Spleen (tissue), 11 donors: ENCODE measurements at regions not wholly inside any gene's neighbourhood (a gene's known extent, or its start where the extent isn't known, plus 50 kb on each side); places are given as distances from the start of the nearest gene placed in this dataset.

Experiments used
- DNase-seq: peaks from one replicate; pipeline ENCODE4 v3.0.0-alpha.2; 2020
- H3K27ac ChIP-seq, 8 donors: fragments of 200-600 bp; sonication (generic) in 7 of 8; 1 replicate in 4 of 8; 2 replicates in 4 of 8; pipeline versions ENCODE4 v1.5.0 to v1.8.0; 2016 to 2021; ENCODE audit warnings: inconsistent platforms in 4 of 8, mild to moderate bottlenecking in 4 of 8, moderate library complexity in 1 of 8
- H3K27me3 ChIP-seq, 7 donors: fragments of 200-600 bp; sonication (generic) in 6 of 7; replicated peaks in 1 of 7; 1 replicate in 4 of 7; 2 replicates in 3 of 7; pipeline versions ENCODE4 v1.5.0 to v1.8.0; 2016 to 2021; ENCODE audit warnings: inconsistent platforms in 3 of 7, mild to moderate bottlenecking in 1 of 7
- H3K36me3 ChIP-seq, 6 donors: fragments of 200-600 bp; sonication (generic) in 5 of 6; 1 replicate in 4 of 6; 2 replicates in 2 of 6; pipeline versions ENCODE4 v1.5.0 to v1.8.0; 2016 to 2021; ENCODE audit warnings: inconsistent platforms in 2 of 6
- H3K4me1 ChIP-seq, 6 donors: fragments of 200-600 bp; sonication (generic) in 5 of 6; 1 replicate in 3 of 6; 2 replicates in 3 of 6; pipeline versions ENCODE4 v1.5.0 to v1.8.0; 2016 to 2021; ENCODE audit warnings: inconsistent platforms in 3 of 6
- H3K4me3 ChIP-seq, 8 donors: fragments of 200-600 bp; sonication (generic) in 7 of 8; 1 replicate in 4 of 8; 2 replicates in 4 of 8; pipeline versions ENCODE4 v1.5.0 to v1.8.0; 2016 to 2021; ENCODE audit warnings: inconsistent platforms in 4 of 8, mild to moderate bottlenecking in 4 of 8, moderate library complexity in 2 of 8
- H3K9me3 ChIP-seq, 8 donors: fragments of 200-600 bp; sonication (generic) in 7 of 8; 1 replicate in 4 of 8; 2 replicates in 4 of 8; pipeline versions ENCODE4 v1.5.0 to v1.8.0; 2016 to 2021; ENCODE audit warnings: inconsistent platforms in 4 of 8
- POLR2A ChIP-seq, 3 donors: fragments of 450-650 bp; IDR thresholded peaks; one replicate each; pipeline ENCODE4 v1.5.1; 2017; ENCODE audit warnings: antibody characterized with exemption in 3 of 3, mild to moderate bottlenecking in 1 of 3
- POLR2AphosphoS5 ChIP-seq, 3 donors: sonication (generic); formaldehyde crosslinking; IDR thresholded peaks; one replicate each; pipeline ENCODE4 v1.5.1; 2017; ENCODE audit warnings: antibody characterized with exemption in 3 of 3
- WGBS, 5 donors: extraction: QIAGEN DNeasy Blood & Tissue Kit in 3 of 5; methylation state at CpG; one replicate each; pipeline versions ENCODE4 v1.1.5 to v1.1.7; 2013 to 2018; 5-methylcytosine and 5-hydroxymethylcytosine counted together
- intact Hi-C: fragments of 100-400 bp; cut with DNase I; formaldehyde crosslinking; loops from one replicate; pipeline ENCODE4 v1.15.0; 2023; ENCODE audit warnings: low total_unique reads
- TF ChIP-seq, protein P1 (sequence below), 11 experiments: fragments of 200-600 bp in 7 of 11; fragments of 450-650 bp in 4 of 11; sonication (generic) in 4 of 11; IDR thresholded peaks in 8 of 11; conservative IDR thresholded peaks in 3 of 11; 1 replicate in 7 of 11; 2 replicates in 4 of 11; pipeline versions ENCODE4 v1.4.0 to v1.8.0; 2016 to 2021; ENCODE audit warnings: antibody characterized with exemption in 11 of 11, inconsistent platforms in 4 of 11, mild to moderate bottlenecking in 1 of 11
- donor health status: healthy with polysubstance abuse.
- donor health status: DM: no; HTN: no; CAD: no; lungs with moderate emphysema.
- donor health status: DM: no; HTN: no; CAD: no.
- donor health status: Bipolar disorder and iron deficiency.
- donor health status: healthy.
- donor health status: DM: no; HTN: no; CAD: no.
- donor health status: DM: yes; HTN: yes; CAD: no.

DNA sequence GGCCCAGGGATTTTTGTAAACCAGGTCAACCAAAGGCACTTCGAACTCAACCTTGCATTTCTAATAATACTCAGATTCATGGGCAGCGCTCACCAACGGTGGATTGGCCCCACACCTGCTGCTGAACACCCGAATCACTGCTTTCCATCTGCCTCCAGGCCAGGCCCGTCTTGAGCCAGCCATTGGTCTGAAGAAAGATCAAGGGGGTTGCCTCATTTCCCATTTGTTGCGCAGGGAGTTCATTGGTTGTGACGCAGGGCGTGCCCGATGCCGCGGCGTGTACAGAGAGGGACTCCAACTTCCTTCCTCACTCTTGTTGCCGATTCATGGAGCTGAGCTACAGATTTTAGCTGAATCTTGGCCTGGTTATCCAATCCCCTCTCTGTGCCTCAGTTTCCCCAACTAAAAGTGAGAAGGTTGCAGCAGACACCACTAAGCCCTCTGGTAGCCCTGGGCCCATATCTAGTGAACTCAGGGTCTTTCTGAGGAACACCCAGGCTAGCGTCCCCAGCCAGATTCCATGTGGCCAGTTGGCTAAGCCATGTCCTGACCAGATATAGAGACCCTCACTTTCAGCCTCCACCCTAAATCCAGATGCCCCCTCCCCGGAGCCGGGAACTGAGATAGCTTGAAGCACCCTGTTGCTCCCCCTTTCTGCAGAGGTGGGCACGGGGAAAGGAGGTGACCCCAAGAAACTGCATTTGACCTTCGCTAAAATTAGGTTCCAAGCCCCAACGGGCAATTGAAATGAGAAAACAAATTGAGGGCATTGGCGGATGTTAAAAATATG is 60.9 kb upstream of the HPCAL1 start:
- WGBS, 5 donors: 76 to 92% (median 85%) methylated on average over 19 to 20 of the region's 20 CpGs
- Histone ChIP-seq H3K9me3 (no peaks in the 10 kb centered on the region), H3K36me3 (no peaks in the 10 kb centered on the region), H3K27me3 (peaks cover 0 to 19% (median 0%) of the 10 kb centered on the region in 7 donors), H3K27ac (no peak overlapping the region), H3K4me1 (peaks cover 0 to 29% (median 2%) of the 10 kb centered on the region in 6 donors), H3K4me3 (no peak overlapping the region)
- DNase-seq: peak; percentile 75
- intact Hi-C loops: no loop called here
- TF ChIP-seq, protein P1, sequence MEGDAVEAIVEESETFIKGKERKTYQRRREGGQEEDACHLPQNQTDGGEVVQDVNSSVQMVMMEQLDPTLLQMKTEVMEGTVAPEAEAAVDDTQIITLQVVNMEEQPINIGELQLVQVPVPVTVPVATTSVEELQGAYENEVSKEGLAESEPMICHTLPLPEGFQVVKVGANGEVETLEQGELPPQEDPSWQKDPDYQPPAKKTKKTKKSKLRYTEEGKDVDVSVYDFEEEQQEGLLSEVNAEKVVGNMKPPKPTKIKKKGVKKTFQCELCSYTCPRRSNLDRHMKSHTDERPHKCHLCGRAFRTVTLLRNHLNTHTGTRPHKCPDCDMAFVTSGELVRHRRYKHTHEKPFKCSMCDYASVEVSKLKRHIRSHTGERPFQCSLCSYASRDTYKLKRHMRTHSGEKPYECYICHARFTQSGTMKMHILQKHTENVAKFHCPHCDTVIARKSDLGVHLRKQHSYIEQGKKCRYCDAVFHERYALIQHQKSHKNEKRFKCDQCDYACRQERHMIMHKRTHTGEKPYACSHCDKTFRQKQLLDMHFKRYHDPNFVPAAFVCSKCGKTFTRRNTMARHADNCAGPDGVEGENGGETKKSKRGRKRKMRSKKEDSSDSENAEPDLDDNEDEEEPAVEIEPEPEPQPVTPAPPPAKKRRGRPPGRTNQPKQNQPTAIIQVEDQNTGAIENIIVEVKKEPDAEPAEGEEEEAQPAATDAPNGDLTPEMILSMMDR (IDR thresholded peaks at IDR 0.05 in 8 of 11, conservative IDR thresholded peaks at IDR 0.05 in 3 of 11): no peak

GRCh38 chr2:10242451-10242850 is 60.3 kb upstream of the HPCAL1 start:
- no peak overlapping the region for H3K27ac ChIP-seq
- no peak for TF ChIP-seq POLR2A (IDR thresholded peaks at IDR 0.05)
- no peak for TF ChIP-seq POLR2AphosphoS5 (IDR thresholded peaks at IDR 0.05)
- TF ChIP-seq, protein P1 (IDR thresholded peaks at IDR 0.05 in 8 of 11, conservative IDR thresholded peaks at IDR 0.05 in 3 of 11): no peak
- peaks cover 0 to 23% (median 0%) of the 10 kb centered on the region in 6 donors for H3K4me1 ChIP-seq
- intact Hi-C loops: no loop called here
- peak; percentile 59 for DNase-seq
- WGBS, 5 donors: 92 to 96% (median 95%) methylated on average over 12 to 15 of the region's 15 CpGs
- peaks cover 0 to 19% (median 0%) of the 10 kb centered on the region in 7 donors for H3K27me3 ChIP-seq
- no peak overlapping the region for H3K4me3 ChIP-seq
- H3K9me3 ChIP-seq: no peaks in the 10 kb centered on the region
- no peaks in the 10 kb centered on the region for H3K36me3 ChIP-seq

GRCh38 chr2:10242998-10243925 is 59.4 kb upstream of the HPCAL1 start:
- H3K27ac ChIP-seq: no peak overlapping the region
- H3K9me3 ChIP-seq: peaks cover 0 to under 1% (median 0%) of the 10 kb centered on the region in 8 donors
- H3K4me1 ChIP-seq: peaks cover 0 to 15% (median 0%) of the 10 kb centered on the region in 6 donors
- DNase-seq: peak; percentile 61
- intact Hi-C loops: no loop called here
- no peaks in the 10 kb centered on the region for H3K36me3 ChIP-seq
- H3K27me3 ChIP-seq: peaks cover 0 to 12% (median 0%) of the 10 kb centered on the region in 7 donors
- no peak overlapping the region for H3K4me3 ChIP-seq
- 91 to 95% (median 94%) methylated on average over 26 to 28 of the region's 28 CpGs for WGBS, 5 donors
- TF ChIP-seq, protein P1 (IDR thresholded peaks at IDR 0.05 in 8 of 11, conservative IDR thresholded peaks at IDR 0.05 in 3 of 11): no peak
- no peak for TF ChIP-seq POLR2AphosphoS5 (IDR thresholded peaks at IDR 0.05)
- no peak for TF ChIP-seq POLR2A (IDR thresholded peaks at IDR 0.05)

DNA sequence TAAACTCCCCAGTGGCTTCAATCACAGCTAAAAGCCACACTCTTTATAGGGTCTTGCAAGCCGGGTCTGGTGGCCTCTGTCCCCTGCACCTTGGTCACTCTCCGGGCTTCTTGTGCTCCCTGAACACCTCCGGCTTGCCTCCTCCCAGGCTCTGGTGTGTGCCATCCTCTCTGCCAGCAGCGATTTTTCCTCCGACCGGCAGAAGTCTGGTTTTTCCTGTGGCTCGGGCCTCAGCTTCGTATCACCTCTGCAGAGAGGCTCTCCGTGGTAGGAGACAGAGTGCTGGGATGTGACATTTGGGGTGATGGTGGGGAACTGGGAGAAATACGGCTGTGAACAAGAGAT is 58.8 kb upstream of the HPCAL1 start:
- intact Hi-C loops: no loop called here
- 82 to 96% (median 93%) methylated on average over 10 of the region's 10 CpGs for WGBS, 5 donors
- TF ChIP-seq POLR2A (IDR thresholded peaks at IDR 0.05): no peak
- TF ChIP-seq, protein P1 (IDR thresholded peaks at IDR 0.05 in 8 of 11, conservative IDR thresholded peaks at IDR 0.05 in 3 of 11): no peak
- no peak for TF ChIP-seq POLR2AphosphoS5 (IDR thresholded peaks at IDR 0.05)
- H3K9me3 ChIP-seq: peaks cover 0 to 7% (median 3%) of the 10 kb centered on the region in 8 donors
- peaks cover 0 to 9% (median 0%) of the 10 kb centered on the region in 6 donors for H3K4me1 ChIP-seq
- peak; percentile 62 for DNase-seq
- peaks cover 0 to 9% (median 0%) of the 10 kb centered on the region in 7 donors for H3K27me3 ChIP-seq
- no peak overlapping the region for H3K4me3 ChIP-seq
- H3K36me3 ChIP-seq: no peaks in the 10 kb centered on the region
- H3K27ac ChIP-seq: no peak overlapping the region
